WI38 (cell line): ENCODE measurements at regions not wholly inside any gene's neighbourhood (a gene's known extent, or its start where the extent isn't known, plus 50 kb on each side); places are given as distances from the start of the nearest gene placed in this dataset.

Experiments
- H3K4me3 ChIP-seq: 2 replicates; pipeline ENCODE4 v1.5.1; 2011; ENCODE audit warnings: low read depth, mild to moderate bottlenecking, control low read depth, low read length
- TF ChIP-seq, protein P1 (sequence below): IDR thresholded peaks from 2 replicates; pipeline ENCODE4 v1.5.1; 2012; ENCODE audit warnings: low read depth, mild to moderate bottlenecking, control low read depth, low read length

- TF ChIP-seq, protein P1, sequence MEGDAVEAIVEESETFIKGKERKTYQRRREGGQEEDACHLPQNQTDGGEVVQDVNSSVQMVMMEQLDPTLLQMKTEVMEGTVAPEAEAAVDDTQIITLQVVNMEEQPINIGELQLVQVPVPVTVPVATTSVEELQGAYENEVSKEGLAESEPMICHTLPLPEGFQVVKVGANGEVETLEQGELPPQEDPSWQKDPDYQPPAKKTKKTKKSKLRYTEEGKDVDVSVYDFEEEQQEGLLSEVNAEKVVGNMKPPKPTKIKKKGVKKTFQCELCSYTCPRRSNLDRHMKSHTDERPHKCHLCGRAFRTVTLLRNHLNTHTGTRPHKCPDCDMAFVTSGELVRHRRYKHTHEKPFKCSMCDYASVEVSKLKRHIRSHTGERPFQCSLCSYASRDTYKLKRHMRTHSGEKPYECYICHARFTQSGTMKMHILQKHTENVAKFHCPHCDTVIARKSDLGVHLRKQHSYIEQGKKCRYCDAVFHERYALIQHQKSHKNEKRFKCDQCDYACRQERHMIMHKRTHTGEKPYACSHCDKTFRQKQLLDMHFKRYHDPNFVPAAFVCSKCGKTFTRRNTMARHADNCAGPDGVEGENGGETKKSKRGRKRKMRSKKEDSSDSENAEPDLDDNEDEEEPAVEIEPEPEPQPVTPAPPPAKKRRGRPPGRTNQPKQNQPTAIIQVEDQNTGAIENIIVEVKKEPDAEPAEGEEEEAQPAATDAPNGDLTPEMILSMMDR: no peak
- H3K4me3 ChIP-seq: no peak overlapping the region
Measured at GRCh38 chr5:126228934-126229333, 194.3 kb upstream of the GRAMD2B start.

DNA sequence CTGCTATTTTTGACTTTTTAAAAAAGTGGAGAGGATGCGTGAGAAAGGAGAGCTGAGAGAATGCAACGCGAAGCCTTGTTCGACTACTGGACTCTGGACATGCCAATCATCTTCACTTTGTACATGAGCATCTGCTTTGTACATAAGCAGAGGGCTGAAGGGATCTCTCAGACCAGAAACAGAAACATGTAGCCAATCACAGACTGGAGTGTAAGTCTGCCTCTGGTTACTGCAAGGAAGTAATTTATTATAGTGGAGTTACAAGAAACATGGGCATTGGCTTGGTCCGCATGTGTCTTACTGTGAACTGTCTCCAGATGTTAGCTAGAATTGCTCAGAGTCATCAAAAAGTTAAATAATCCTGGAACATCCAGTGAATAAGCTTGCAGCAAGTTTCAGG is 190.0 kb upstream of the GRAMD2B start:
- H3K4me3 ChIP-seq: no peak overlapping the region
- TF ChIP-seq, protein P1: no peak

GRCh38 chr5:126234563-126235195 is 188.5 kb upstream of the GRAMD2B start:
- TF ChIP-seq, protein P1: peak; percentile 69
- no peak overlapping the region for H3K4me3 ChIP-seq

GRCh38 chr5:126235628-126236027 is 187.6 kb upstream of the GRAMD2B start:
- TF ChIP-seq, protein P1: no peak
- no peak overlapping the region for H3K4me3 ChIP-seq

DNA sequence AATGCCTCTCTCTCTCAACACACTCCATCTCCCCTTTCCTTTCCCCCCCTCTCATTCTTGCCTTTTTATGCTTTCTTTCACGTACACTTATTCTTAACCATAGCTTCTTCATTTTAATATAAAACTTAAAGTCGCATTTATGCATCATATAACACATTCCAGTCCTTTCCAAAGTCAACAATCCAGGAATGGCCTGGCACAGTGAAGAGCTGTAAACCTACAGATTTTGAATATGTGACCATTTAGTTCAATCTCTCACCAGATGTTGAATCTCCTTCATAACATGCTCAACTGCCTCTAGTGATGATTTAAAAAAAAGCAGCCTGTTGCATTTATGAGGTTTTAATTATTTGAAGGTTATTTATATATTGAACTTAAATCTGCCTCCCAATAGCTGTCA is 186.2 kb upstream of the GRAMD2B start:
- no peak overlapping the region for H3K4me3 ChIP-seq
- TF ChIP-seq, protein P1: no peak

DNA sequence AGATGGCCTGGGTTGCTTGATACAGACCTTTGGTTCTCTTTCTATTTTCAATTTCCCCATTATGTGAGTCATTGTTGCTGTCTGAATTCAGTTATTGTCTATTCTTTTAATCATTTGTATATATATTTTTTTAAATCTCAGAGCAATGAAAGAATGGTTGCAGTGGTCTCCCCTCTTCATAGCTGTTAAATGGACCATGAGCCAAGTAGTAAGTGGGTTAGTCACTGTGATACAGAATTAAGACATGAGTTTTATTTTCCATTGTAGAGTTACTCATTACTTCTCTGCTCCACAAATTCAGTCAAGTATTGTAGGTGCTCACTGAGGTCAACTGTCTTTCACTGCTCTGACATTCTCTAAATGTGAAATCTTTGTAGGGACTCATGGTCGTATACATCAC is 174.6 kb upstream of the GRAMD2B start:
- no peak overlapping the region for H3K4me3 ChIP-seq
- TF ChIP-seq, protein P1: no peak

- TF ChIP-seq, protein P1: no peak
- no peak overlapping the region for H3K4me3 ChIP-seq
Measured at GRCh38 chr5:126251024-126251423, 172.2 kb upstream of the GRAMD2B start.
